ENCODE measurements at regions not wholly inside any gene's neighbourhood (a gene's known extent, or its start where the extent isn't known, plus 50 kb on each side); places are given as distances from the start of the nearest gene placed in this dataset.

GRCh38 chr4:12500409-12500808, 983.7 kb downstream of the RAB28 start:
- CTCF ChIA-PET: no interaction called here
- Histone ChIP-seq H3K4me1 (ENCODE audit: control insufficient read depth in 1 of 2, insufficient read depth in 2 of 2, low read length in 2 of 2) (no peaks in the 10 kb centered on the region), H3K79me2 (ENCODE audit: insufficient read depth, low read length) (no peaks in the 10 kb centered on the region), H3K27me3 (ENCODE audit: insufficient read depth, low read length) (no peaks in the 10 kb centered on the region), H3K36me3 (ENCODE audit: control insufficient read depth in 1 of 2, insufficient read depth in 2 of 2, low read length in 2 of 2) (no peaks in the 10 kb centered on the region), H3K9ac (ENCODE audit: low read length) (no peak overlapping the region), H3K4me3 (replicated peaks in 1 of 2; ENCODE audit: low read depth in 1 of 2, low read length in 2 of 2) (no peak overlapping the region), H4K20me1 (ENCODE audit: insufficient read depth) (no peaks in the 10 kb centered on the region), H3K27ac (ENCODE audit: low read depth, low read length) (no peak overlapping the region), H2AFZ (ENCODE audit: low read depth, low read length, poor library complexity, severe bottlenecking) (no peak overlapping the region), H3K9me2 (ENCODE audit: insufficient read depth) (no peaks in the 10 kb centered on the region), H3K4me2 (ENCODE audit: low read length) (no peak overlapping the region), H3K9me3 (ENCODE audit: control insufficient read depth in 1 of 2, insufficient read depth in 1 of 2, low read depth in 1 of 2, low read length in 2 of 2) (no peaks in the 10 kb centered on the region)
- no peak for TF ChIP-seq POLR2A (IDR thresholded peaks at IDR 0.05; ENCODE audit: borderline replicate concordance, extremely low read depth, insufficient read depth, insufficient read length)
- no peak for TF ChIP-seq FOSL1 (IDR thresholded peaks at IDR 0.05; ENCODE audit: low read depth)
- TF ChIP-seq ZNF274 (IDR thresholded peaks at IDR 0.05; ENCODE audit: low read depth, low read length): no peak
- no peak for TF ChIP-seq ZBTB33 (IDR thresholded peaks at IDR 0.05; ENCODE audit: extremely low read depth, insufficient replicate concordance, low read length)
- no peak for TF ChIP-seq SRF (IDR thresholded peaks at IDR 0.05; ENCODE audit: low read depth)
- TF ChIP-seq ELF1 (IDR thresholded peaks at IDR 0.05; ENCODE audit: borderline replicate concordance, low read depth): no peak
- no peak for TF ChIP-seq MAX (IDR thresholded peaks at IDR 0.05)
- TF ChIP-seq EGR1 (IDR thresholded peaks at IDR 0.05; ENCODE audit: low read depth): no peak
- no peak for TF ChIP-seq JUND (IDR thresholded peaks at IDR 0.05)
- TF ChIP-seq CTCF (IDR thresholded peaks at IDR 0.05 in 2 of 3, conservative IDR thresholded peaks at IDR 0.05 in 1 of 3; ENCODE audit: borderline replicate concordance in 1 of 3, insufficient read depth in 1 of 3, low read depth in 2 of 3, low read length in 2 of 3): no peak
- TF ChIP-seq EZH2phosphoT487 (IDR thresholded peaks at IDR 0.05; ENCODE audit: borderline replicate concordance): no peak
- no peak for TF ChIP-seq TCF7L2 (IDR thresholded peaks at IDR 0.05; ENCODE audit: borderline replicate concordance, extremely low read depth, insufficient read depth, insufficient read length)
- TF ChIP-seq SP1 (IDR thresholded peaks at IDR 0.05; ENCODE audit: low read depth): no peak
- no peak for TF ChIP-seq RAD21 (IDR thresholded peaks at IDR 0.05; ENCODE audit: low read depth)
- TF ChIP-seq CEBPB (IDR thresholded peaks at IDR 0.05; ENCODE audit: low read depth): no peak
- no peak for TF ChIP-seq ATF3 (IDR thresholded peaks at IDR 0.05)
- no TSS peak for BruUV-seq (replicated peaks)
- POLR2A ChIA-PET: no interaction called here
- no peak for DNase-seq (ENCODE audit: low read depth, low spot score)
- no peak for ATAC-seq
- RAD21 ChIA-PET (ENCODE audit: low non-redundant PET in 1 of 2, low total read pairs in 2 of 2, uncharacterized antibody in 2 of 2, unreplicated experiment in 2 of 2): no interaction called here
- intact Hi-C loops (cut with micrococcal nuclease): no loop called here
